NCI-H2196 (cell line): ENCODE measurements at regions not wholly inside any gene's neighbourhood (a gene's known extent, or its start where the extent isn't known, plus 50 kb on each side); places are given as distances from the start of the nearest gene placed in this dataset.
"Not testable (repeated sequence)": the region's sequence is repeated elsewhere in the genome, so short reads cannot be mapped to it uniquely, and the experiment has no call there.

ENCODE experiments used
- DNase-seq: peaks from one replicate; lab custom pipeline; 2025; ENCODE audit not compliant: unreplicated experiment; lab: John Stamatoyannopoulos, UW

GRCh38 chr9:115849679-115850412, 303.7 kb upstream of the PAPPA start:
- no peak for DNase-seq

- DNase-seq: no peak
These were observed 302.9 kb upstream of the PAPPA start for GRCh38 chr9:115850548-115851304.

- no peak for DNase-seq
These were observed 298.0 kb upstream of the PAPPA start for GRCh38 chr9:115855458-115856133.

GRCh38 chr9:115858421-115858820, 295.2 kb upstream of the PAPPA start:
- not testable (repeated sequence) for DNase-seq

GRCh38 chr9:115862021-115862420, 291.6 kb upstream of the PAPPA start:
- DNase-seq: no peak

- no peak for DNase-seq
These were observed 289.0 kb upstream of the PAPPA start for GRCh38 chr9:115864581-115864980.

GRCh38 chr9:115867326-115867725, 286.3 kb upstream of the PAPPA start:
- no peak for DNase-seq

- DNase-seq: no peak
These were observed 275.6 kb upstream of the PAPPA start for GRCh38 chr9:115877852-115878438.

- no peak for DNase-seq
These were observed 274.1 kb upstream of the PAPPA start for GRCh38 chr9:115879451-115879850.

- DNase-seq: no peak
These were observed 273.2 kb upstream of the PAPPA start for GRCh38 chr9:115880221-115880885.

- no peak for DNase-seq
These were observed 270.7 kb upstream of the PAPPA start for GRCh38 chr9:115882911-115883310.

GRCh38 chr9:115883467-115884329, 269.9 kb upstream of the PAPPA start:
- peak; percentile 42 for DNase-seq

GRCh38 chr9:115884846-115885245, 268.7 kb upstream of the PAPPA start:
- no peak for DNase-seq

GRCh38 chr9:115888131-115888530, 265.5 kb upstream of the PAPPA start:
- no peak for DNase-seq

- DNase-seq: no peak
These were observed 261.7 kb upstream of the PAPPA start for GRCh38 chr9:115891929-115892328.

GRCh38 chr9:115898478-115898877, 255.1 kb upstream of the PAPPA start:
- DNase-seq: not testable (repeated sequence)

- no peak for DNase-seq
These were observed 252.9 kb upstream of the PAPPA start for GRCh38 chr9:115900698-115901097.

GRCh38 chr9:115910959-115911358, 242.6 kb upstream of the PAPPA start:
- DNase-seq: no peak

- DNase-seq: no peak
These were observed 241.5 kb upstream of the PAPPA start for GRCh38 chr9:115912086-115912485.

- no peak for DNase-seq
These were observed 239.9 kb upstream of the PAPPA start for GRCh38 chr9:115913696-115914095.
